ENCODE measurements at regions not wholly inside any gene's neighbourhood (a gene's known extent, or its start where the extent isn't known, plus 50 kb on each side); places are given as distances from the start of the nearest gene placed in this dataset.

- no peak for DNase-seq
Measured at GRCh38 chr7:340979-341694, 51.2 kb downstream of the FOXL3 start.

GRCh38 chr7:341841-342638, 52.1 kb downstream of the FOXL3 start:
- DNase-seq = no peak

- DNase-seq = no peak
Measured at GRCh38 chr7:342681-343216, 52.8 kb downstream of the FOXL3 start.

- DNase-seq = no peak
Measured at GRCh38 chr7:343227-343822, 53.4 kb downstream of the FOXL3 start.

GRCh38 chr7:343864-344607, 54.1 kb downstream of the FOXL3 start:
- no peak for DNase-seq

GRCh38 chr7:344608-344994, 54.6 kb downstream of the FOXL3 start:
- no peak for DNase-seq

- no peak for DNase-seq
Measured at GRCh38 chr7:346116-346898, 56.3 kb downstream of the FOXL3 start.

- no peak for DNase-seq
Measured at GRCh38 chr7:347001-347590, 57.1 kb downstream of the FOXL3 start.

GRCh38 chr7:347644-348479, 57.9 kb downstream of the FOXL3 start:
- no peak for DNase-seq

- no peak for DNase-seq
Measured at GRCh38 chr7:348480-348844, 58.5 kb downstream of the FOXL3 start.

- DNase-seq = no peak
Measured at GRCh38 chr7:348962-349743, 59.2 kb downstream of the FOXL3 start.

- no peak for DNase-seq
Measured at GRCh38 chr7:351256-351655, 61.3 kb downstream of the FOXL3 start.

- no peak for DNase-seq
Measured at GRCh38 chr7:351681-352480, 61.9 kb downstream of the FOXL3 start.

GRCh38 chr7:353746-354325, 63.9 kb downstream of the FOXL3 start:
- no peak for DNase-seq

- no peak for DNase-seq
Measured at GRCh38 chr7:354597-355470, 64.9 kb downstream of the FOXL3 start.

- DNase-seq = no peak
Measured at GRCh38 chr7:355568-355967, 65.6 kb downstream of the FOXL3 start.

- no peak for DNase-seq
Measured at GRCh38 chr7:356087-356486, 66.1 kb downstream of the FOXL3 start.

Data from AML-193 (cell line).